A549 (cell line): ENCODE measurements at regions not wholly inside any gene's neighbourhood (a gene's known extent, or its start where the extent isn't known, plus 50 kb on each side); places are given as distances from the start of the nearest gene placed in this dataset.

Experiments
- CEBPB ChIP-seq, 2 experiments: fragments of >200 bp in 1 of 2; sonication (Bioruptor Twin) in 1 of 2; formaldehyde crosslinking in 1 of 2; IDR thresholded peaks; 2 replicates each; pipeline ENCODE4 v1.6.1; 2012 to 2016
- NFE2L2 ChIP-seq: fragments of 150-350 bp; conservative IDR thresholded peaks from 2 replicates; pipeline ENCODE4 v1.6.1; 2014; ENCODE audit warnings: low read length
- TF ChIP-seq, protein P1 (sequence below): IDR thresholded peaks from 2 replicates; pipeline ENCODE4 v1.6.1; 2012
- TF ChIP-seq, protein P2 (sequence below): fragments of 200-600 bp; sonication (generic); IDR thresholded peaks from 2 replicates; pipeline ENCODE4 v1.6.1; 2016; ENCODE audit warnings: antibody characterized with exemption, mild to moderate bottlenecking, moderate library complexity

DNA sequence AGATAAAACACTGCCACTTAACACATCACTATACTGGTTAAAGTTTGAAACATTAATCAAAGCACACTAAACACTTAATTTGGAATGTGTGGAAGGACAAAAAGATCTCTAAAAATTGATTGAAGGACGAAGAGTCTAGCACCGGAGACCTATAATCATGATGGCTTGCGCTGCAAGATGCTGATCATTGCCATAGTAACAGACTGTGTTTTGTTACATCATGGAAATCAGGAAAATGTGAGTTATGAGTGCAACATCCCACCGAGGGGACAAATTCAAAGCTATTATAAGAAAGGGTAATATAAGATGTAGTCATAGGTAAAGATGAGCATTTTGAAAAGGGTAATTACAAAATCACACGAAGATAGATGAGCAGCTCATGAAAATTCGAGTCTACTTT, 278.8 kb upstream of the CTNND2 start:
- TF ChIP-seq, protein P1, sequence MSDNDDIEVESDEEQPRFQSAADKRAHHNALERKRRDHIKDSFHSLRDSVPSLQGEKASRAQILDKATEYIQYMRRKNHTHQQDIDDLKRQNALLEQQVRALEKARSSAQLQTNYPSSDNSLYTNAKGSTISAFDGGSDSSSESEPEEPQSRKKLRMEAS: no peak
- TF ChIP-seq CEBPB (IDR thresholded peaks at IDR 0.05): no peak
- no peak for TF ChIP-seq NFE2L2
- TF ChIP-seq, protein P2, sequence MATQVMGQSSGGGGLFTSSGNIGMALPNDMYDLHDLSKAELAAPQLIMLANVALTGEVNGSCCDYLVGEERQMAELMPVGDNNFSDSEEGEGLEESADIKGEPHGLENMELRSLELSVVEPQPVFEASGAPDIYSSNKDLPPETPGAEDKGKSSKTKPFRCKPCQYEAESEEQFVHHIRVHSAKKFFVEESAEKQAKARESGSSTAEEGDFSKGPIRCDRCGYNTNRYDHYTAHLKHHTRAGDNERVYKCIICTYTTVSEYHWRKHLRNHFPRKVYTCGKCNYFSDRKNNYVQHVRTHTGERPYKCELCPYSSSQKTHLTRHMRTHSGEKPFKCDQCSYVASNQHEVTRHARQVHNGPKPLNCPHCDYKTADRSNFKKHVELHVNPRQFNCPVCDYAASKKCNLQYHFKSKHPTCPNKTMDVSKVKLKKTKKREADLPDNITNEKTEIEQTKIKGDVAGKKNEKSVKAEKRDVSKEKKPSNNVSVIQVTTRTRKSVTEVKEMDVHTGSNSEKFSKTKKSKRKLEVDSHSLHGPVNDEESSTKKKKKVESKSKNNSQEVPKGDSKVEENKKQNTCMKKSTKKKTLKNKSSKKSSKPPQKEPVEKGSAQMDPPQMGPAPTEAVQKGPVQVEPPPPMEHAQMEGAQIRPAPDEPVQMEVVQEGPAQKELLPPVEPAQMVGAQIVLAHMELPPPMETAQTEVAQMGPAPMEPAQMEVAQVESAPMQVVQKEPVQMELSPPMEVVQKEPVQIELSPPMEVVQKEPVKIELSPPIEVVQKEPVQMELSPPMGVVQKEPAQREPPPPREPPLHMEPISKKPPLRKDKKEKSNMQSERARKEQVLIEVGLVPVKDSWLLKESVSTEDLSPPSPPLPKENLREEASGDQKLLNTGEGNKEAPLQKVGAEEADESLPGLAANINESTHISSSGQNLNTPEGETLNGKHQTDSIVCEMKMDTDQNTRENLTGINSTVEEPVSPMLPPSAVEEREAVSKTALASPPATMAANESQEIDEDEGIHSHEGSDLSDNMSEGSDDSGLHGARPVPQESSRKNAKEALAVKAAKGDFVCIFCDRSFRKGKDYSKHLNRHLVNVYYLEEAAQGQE: no peak
